ENCODE measurements at regions not wholly inside any gene's neighbourhood (a gene's known extent, or its start where the extent isn't known, plus 50 kb on each side); places are given as distances from the start of the nearest gene placed in this dataset.

- H3K4me2 ChIP-seq: no peak overlapping the region
- no peaks in the 10 kb centered on the region for H3K27me3 ChIP-seq (ENCODE audit: insufficient read depth)
- DNase-seq: no peak
- H3K79me2 ChIP-seq (ENCODE audit: insufficient read depth): no peaks in the 10 kb centered on the region
- H4K20me1 ChIP-seq (ENCODE audit: insufficient read depth): no peaks in the 10 kb centered on the region
- TF ChIP-seq RFX5 (IDR thresholded peaks at IDR 0.05; ENCODE audit: low read length) (no peak), RCOR1 (IDR thresholded peaks at IDR 0.05; ENCODE audit: low read length) (no peak), USF2 (IDR thresholded peaks at IDR 0.05; ENCODE audit: borderline replicate concordance, low read depth, low read length) (no peak), CHD2 (IDR thresholded peaks at IDR 0.05; ENCODE audit: low read length, partially characterized antibody) (no peak), IRF3 (IDR thresholded peaks at IDR 0.05; ENCODE audit: low read depth, low read length) (no peak), MEF2A (IDR thresholded peaks at IDR 0.05; ENCODE audit: borderline replicate concordance, low read depth) (no peak), NFIC (IDR thresholded peaks at IDR 0.05; ENCODE audit: borderline replicate concordance) (no peak), REST (IDR thresholded peaks at IDR 0.05; ENCODE audit: low read depth, low read length) (no peak), SIN3A (IDR thresholded peaks at IDR 0.05; ENCODE audit: borderline replicate concordance, low read depth, low read length) (no peak), ZBTB33 (IDR thresholded peaks at IDR 0.05; ENCODE audit: borderline replicate concordance, low read depth) (no peak), TEAD4 (IDR thresholded peaks at IDR 0.05; ENCODE audit: borderline replicate concordance, insufficient read depth) (no peak), JUND (IDR thresholded peaks at IDR 0.05) (no peak), EZH2phosphoT487 (IDR thresholded peaks at IDR 0.05; ENCODE audit: borderline replicate concordance, low read depth) (no peak), FOXJ3 (CRISPR knock-in tag; IDR thresholded peaks at IDR 0.05) (no peak), NRF1 (IDR thresholded peaks at IDR 0.05; ENCODE audit: low read depth, low read length) (no peak)
- H3K27ac ChIP-seq (ENCODE audit: low read depth in 2 of 2, low read length in 1 of 2): no peak overlapping the region
- no peaks in the 10 kb centered on the region for H3K36me3 ChIP-seq (replicated peaks in 1 of 2; ENCODE audit: control insufficient read depth in 1 of 2, insufficient read depth in 2 of 2, low read length in 1 of 2)
- no peaks in the 10 kb centered on the region for H3K4me1 ChIP-seq (ENCODE audit: control insufficient read depth in 1 of 2, insufficient read depth in 2 of 2, low read depth in 1 of 2, low read length in 1 of 2)
- H2AFZ ChIP-seq (ENCODE audit: low read depth): no peak overlapping the region
- 46% methylated on average over 13 of the region's 13 CpGs for WGBS (ENCODE audit: low lambda C conversion rate)
- no peak overlapping the region for H3K9ac ChIP-seq
- H3K9me3 ChIP-seq: no peaks in the 10 kb centered on the region
- POLR2A ChIA-PET: no interaction called here
- no peaks in the 10 kb centered on the region for H3F3A ChIP-seq (replicated peaks; ENCODE audit: insufficient read depth)
- H3K4me3 ChIP-seq (ENCODE audit: low read depth in 2 of 2, low read length in 1 of 2): no peak overlapping the region
- no peaks in the 10 kb centered on the region for H3K9me2 ChIP-seq
- CTCF ChIA-PET: no interaction called here
These were observed 427.2 kb downstream of the OCA2 start for GRCh38 chr15:27671819-27672437.
